DOHH2 (cell line): ENCODE measurements at regions not wholly inside any gene's neighbourhood (a gene's known extent, or its start where the extent isn't known, plus 50 kb on each side); places are given as distances from the start of the nearest gene placed in this dataset.

Experiments
- H3F3A ChIP-seq: fragments of 200-600 bp; sonication (generic), shearing (Covaris generic); 2 replicates; pipeline ENCODE4 v1.6.0; 2016; ENCODE audit warnings: antibody characterized with exemption, mild to moderate bottlenecking; ENCODE audit not compliant: control insufficient read depth, insufficient read depth
- H3K27ac ChIP-seq: fragments of 200-600 bp; sonication (generic); 2 replicates; pipeline ENCODE4 v1.5.1; 2014; ENCODE audit warnings: low read depth, mild to moderate bottlenecking, low read length, moderate library complexity
- H3K27me3 ChIP-seq: fragments of 200-600 bp; sonication (generic); 2 replicates; pipeline ENCODE4 v1.6.1; 2014; ENCODE audit warnings: mild to moderate bottlenecking, low read length, mixed read lengths; ENCODE audit not compliant: control insufficient read depth
- H3K36me3 ChIP-seq: fragments of 200-600 bp; sonication (generic); 2 replicates; pipeline ENCODE4 v1.6.1; 2014; ENCODE audit warnings: mild to moderate bottlenecking, low read length, moderate library complexity, mixed read lengths; ENCODE audit not compliant: control insufficient read depth
- H3K4me1 ChIP-seq: fragments of 200-600 bp; sonication (generic); 2 replicates; pipeline ENCODE4 v1.6.1; 2014; ENCODE audit warnings: mild to moderate bottlenecking, low read length, mixed read lengths; ENCODE audit not compliant: control insufficient read depth
- H3K4me2 ChIP-seq: fragments of 200-600 bp; sonication (generic); 2 replicates; pipeline ENCODE4 v1.6.0; 2014; ENCODE audit warnings: mild to moderate bottlenecking, low read length, moderate library complexity
- H3K4me3 ChIP-seq: fragments of 200-600 bp; sonication (generic); 2 replicates; pipeline ENCODE4 v1.5.1; 2014; ENCODE audit warnings: mild to moderate bottlenecking, low read length, mixed read lengths
- H3K79me2 ChIP-seq: fragments of 200-600 bp; sonication (generic); 2 replicates; pipeline ENCODE4 v1.6.1; 2014; ENCODE audit warnings: mild to moderate bottlenecking, low read length, mixed read lengths; ENCODE audit not compliant: control insufficient read depth
- H3K9me2 ChIP-seq: fragments of 200-600 bp; sonication (generic); replicated peaks from 2 replicates; pipeline ENCODE4 v1.6.1; 2014; ENCODE audit warnings: mild to moderate bottlenecking, low read length, mixed read lengths; ENCODE audit not compliant: control insufficient read depth
- H3K9me3 ChIP-seq: fragments of 200-600 bp; sonication (generic); 2 replicates; pipeline ENCODE4 v1.6.1; 2014; ENCODE audit warnings: antibody characterized with exemption, low read length, mixed read lengths; ENCODE audit not compliant: control insufficient read depth, insufficient read depth
- H4K20me1 ChIP-seq: fragments of 200-600 bp; sonication (generic); 2 replicates; pipeline ENCODE4 v1.6.0; 2014; ENCODE audit warnings: low read depth, mild to moderate bottlenecking, antibody characterized with exemption, low read length, moderate library complexity; ENCODE audit not compliant: control insufficient read depth, insufficient read depth
- EZH2phosphoT487 ChIP-seq: fragments of 200-600 bp; sonication (generic); IDR thresholded peaks from 2 replicates; pipeline ENCODE4 v1.6.1; 2017; ENCODE audit warnings: borderline replicate concordance, mild to moderate bottlenecking, antibody characterized with exemption, low read length, moderate library complexity, mixed read lengths
- TF ChIP-seq, protein P1 (sequence below): fragments of 200-600 bp; sonication (generic); IDR thresholded peaks from one replicate; pipeline ENCODE4 v1.5.1; 2014; ENCODE audit warnings: antibody characterized with exemption, mild to moderate bottlenecking, low read depth, low read length; ENCODE audit not compliant: poor library complexity, severe bottlenecking

DNA sequence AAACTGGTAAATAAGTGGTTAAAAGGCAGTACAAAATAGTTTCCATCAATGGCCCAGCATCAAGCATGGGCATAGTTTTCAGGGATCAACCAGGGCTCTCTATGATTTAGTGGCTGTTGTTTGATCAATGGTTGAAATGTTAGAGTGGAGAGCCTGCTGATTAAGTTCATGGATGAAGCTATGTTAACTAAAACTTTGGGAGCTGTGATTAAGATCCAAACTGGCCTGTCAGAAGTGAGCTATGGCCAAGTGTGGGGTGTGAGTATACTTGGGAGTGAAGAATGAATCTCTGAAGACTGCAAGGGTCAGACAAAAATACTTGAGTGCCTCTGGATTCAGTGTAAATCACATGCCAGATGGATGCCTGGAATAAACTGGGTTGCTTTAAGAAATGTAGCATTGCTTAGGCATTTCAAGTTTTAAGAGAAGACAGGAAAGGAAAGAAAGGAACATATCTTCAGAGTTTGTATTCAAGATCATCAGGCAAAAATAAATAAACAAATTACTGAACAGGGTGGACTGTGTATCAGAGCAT is 422.2 kb upstream of the ADAMTS9 start:
- no peak overlapping the region for H3K4me2 ChIP-seq
- H3K4me1 ChIP-seq, result no peaks in the 10 kb centered on the region
- H3K79me2 ChIP-seq, result no peaks in the 10 kb centered on the region
- H3K9me3 ChIP-seq, result no peaks in the 10 kb centered on the region
- no peaks in the 10 kb centered on the region for H3K9me2 ChIP-seq
- no peak overlapping the region for H3K4me3 ChIP-seq
- H3K27ac ChIP-seq, result no peak overlapping the region
- TF ChIP-seq EZH2phosphoT487, result no peak
- TF ChIP-seq, protein P1, sequence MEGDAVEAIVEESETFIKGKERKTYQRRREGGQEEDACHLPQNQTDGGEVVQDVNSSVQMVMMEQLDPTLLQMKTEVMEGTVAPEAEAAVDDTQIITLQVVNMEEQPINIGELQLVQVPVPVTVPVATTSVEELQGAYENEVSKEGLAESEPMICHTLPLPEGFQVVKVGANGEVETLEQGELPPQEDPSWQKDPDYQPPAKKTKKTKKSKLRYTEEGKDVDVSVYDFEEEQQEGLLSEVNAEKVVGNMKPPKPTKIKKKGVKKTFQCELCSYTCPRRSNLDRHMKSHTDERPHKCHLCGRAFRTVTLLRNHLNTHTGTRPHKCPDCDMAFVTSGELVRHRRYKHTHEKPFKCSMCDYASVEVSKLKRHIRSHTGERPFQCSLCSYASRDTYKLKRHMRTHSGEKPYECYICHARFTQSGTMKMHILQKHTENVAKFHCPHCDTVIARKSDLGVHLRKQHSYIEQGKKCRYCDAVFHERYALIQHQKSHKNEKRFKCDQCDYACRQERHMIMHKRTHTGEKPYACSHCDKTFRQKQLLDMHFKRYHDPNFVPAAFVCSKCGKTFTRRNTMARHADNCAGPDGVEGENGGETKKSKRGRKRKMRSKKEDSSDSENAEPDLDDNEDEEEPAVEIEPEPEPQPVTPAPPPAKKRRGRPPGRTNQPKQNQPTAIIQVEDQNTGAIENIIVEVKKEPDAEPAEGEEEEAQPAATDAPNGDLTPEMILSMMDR, result no peak
- no peaks in the 10 kb centered on the region for H3K27me3 ChIP-seq
- no peaks in the 10 kb centered on the region for H4K20me1 ChIP-seq
- no peaks in the 10 kb centered on the region for H3F3A ChIP-seq
- no peaks in the 10 kb centered on the region for H3K36me3 ChIP-seq

DNA sequence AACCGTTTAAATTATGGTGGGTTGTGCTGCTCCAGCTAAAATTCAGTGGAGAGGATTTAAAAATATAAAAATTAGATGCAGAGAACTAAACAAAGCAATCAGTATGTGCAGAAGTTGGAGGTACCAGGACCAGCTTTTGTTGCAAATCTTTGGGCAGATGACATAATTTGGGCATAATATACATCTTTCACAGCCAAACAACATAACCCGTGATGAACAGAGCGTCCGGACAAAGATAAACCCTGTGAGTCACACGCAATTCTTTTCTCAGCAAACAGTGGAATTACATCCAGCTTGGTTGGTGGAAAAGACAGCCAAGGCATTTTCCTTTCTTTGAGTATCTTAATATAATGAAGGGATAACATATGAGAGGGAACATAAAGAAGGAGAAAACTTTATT is 419.4 kb upstream of the ADAMTS9 start:
- TF ChIP-seq, protein P1, result no peak
- no peak for TF ChIP-seq EZH2phosphoT487
- Histone ChIP-seq H3K27me3 (no peaks in the 10 kb centered on the region), H3K4me1 (no peaks in the 10 kb centered on the region), H3K36me3 (no peaks in the 10 kb centered on the region), H3K79me2 (no peaks in the 10 kb centered on the region), H4K20me1 (no peaks in the 10 kb centered on the region), H3K4me3 (no peak overlapping the region), H3K9me3 (no peaks in the 10 kb centered on the region), H3K27ac (no peak overlapping the region), H3K4me2 (no peak overlapping the region), H3F3A (no peaks in the 10 kb centered on the region), H3K9me2 (no peaks in the 10 kb centered on the region; the same call in 1 of the 2 replicates)

DNA sequence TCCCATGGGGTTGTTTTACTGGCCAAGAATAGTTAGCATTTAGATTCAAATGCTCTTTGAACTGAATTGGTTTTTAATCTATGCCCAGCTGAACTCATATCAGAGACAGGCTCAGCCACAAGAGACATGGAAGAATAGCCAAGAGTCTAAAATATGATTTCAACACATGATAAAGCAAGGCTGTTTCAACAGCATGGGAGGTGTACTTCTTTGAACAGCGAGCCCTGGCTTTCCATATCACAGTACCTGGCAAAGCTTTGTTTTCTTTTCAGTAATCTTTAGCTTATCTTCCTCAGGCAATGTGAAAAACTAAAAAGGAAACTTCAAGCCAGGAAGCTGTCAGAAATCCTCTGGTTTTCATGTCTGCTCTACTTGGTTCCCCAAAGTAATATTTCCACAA is 413.6 kb upstream of the ADAMTS9 start:
- H3K4me1 ChIP-seq, result no peaks in the 10 kb centered on the region
- H3K9me2 ChIP-seq, result no peaks in the 10 kb centered on the region; the same call in 1 of the 2 replicates
- no peak overlapping the region for H3K27ac ChIP-seq
- no peaks in the 10 kb centered on the region for H3K36me3 ChIP-seq
- no peaks in the 10 kb centered on the region for H3K79me2 ChIP-seq
- no peak for TF ChIP-seq EZH2phosphoT487
- TF ChIP-seq, protein P1, result no peak
- H3K4me3 ChIP-seq, result no peak overlapping the region
- no peaks in the 10 kb centered on the region for H3K27me3 ChIP-seq
- H3K4me2 ChIP-seq, result no peak overlapping the region
- H3K9me3 ChIP-seq, result no peaks in the 10 kb centered on the region
- no peaks in the 10 kb centered on the region for H4K20me1 ChIP-seq
- H3F3A ChIP-seq, result no peaks in the 10 kb centered on the region
